T-cell (primary cell): ENCODE measurements at regions not wholly inside any gene's neighbourhood (a gene's known extent, or its start where the extent isn't known, plus 50 kb on each side); places are given as distances from the start of the nearest gene placed in this dataset.

Experiments used
- ATAC-seq, 4 experiments: fragments of 200-7000 bp in 3 of 4; fragments of 150-1000 bp in 1 of 4; cut with Tn5 transposase; replicated peaks in 1 of 4; 1 replicate in 3 of 4; 2 replicates in 1 of 4; pipeline ENCODE4 v1.10.0; 2021; ENCODE audit warnings: moderate library complexity in 3 of 4, mild to moderate bottlenecking in 2 of 4, moderate number of reproducible peaks in 1 of 4
- CTCF ChIA-PET, 2 donors: fragments of 300-600 bp; sonication (Branson Sonifier 250); formaldehyde crosslinking; loops; one replicate each; lab custom pipeline; 2022; ENCODE audit warnings: antibody characterized with exemption in 2 of 2; lab: Charles Lee
- POLR2A ChIA-PET, 2 donors: fragments of 300-600 bp; sonication (Branson Sonifier 250); formaldehyde crosslinking; loops; one replicate each; lab custom pipeline; 2022; ENCODE audit warnings: antibody characterized with exemption in 2 of 2; lab: Charles Lee
- DNase-seq, 35 experiments: peaks; one replicate each; pipeline versions ENCODE4 v3.0.0 to v3.0.0-alpha.2; 2013 to 2023
- H3K27ac ChIP-seq: one replicate; pipeline ENCODE4 v1.5.1; 2013; ENCODE audit warnings: low read length
- H3K27me3 ChIP-seq, 2 experiments: replicated peaks in 1 of 2; 1 replicate in 1 of 2; 2 replicates in 1 of 2; pipeline versions ENCODE4 v1.6.1 to v1.7.0; 2013; ENCODE audit warnings: low read length in 1 of 2, mixed read lengths in 1 of 2; ENCODE audit not compliant: control insufficient read depth in 2 of 2, insufficient read depth in 2 of 2; ENCODE audit errors: extremely low read depth in 1 of 2
- H3K36me3 ChIP-seq, 2 donors: 1 replicate in 1 of 2; 2 replicates in 1 of 2; pipeline versions ENCODE4 v1.6.1 to v1.7.0; 2013; ENCODE audit warnings: low read length in 1 of 2; ENCODE audit not compliant: control insufficient read depth in 2 of 2, insufficient read depth in 1 of 2; ENCODE audit errors: extremely low read depth in 1 of 2
- H3K4me1 ChIP-seq, 2 experiments: 1 replicate in 1 of 2; 2 replicates in 1 of 2; pipeline versions ENCODE4 v1.6.1 to v1.7.0; 2013; ENCODE audit warnings: low read length in 2 of 2, mixed read lengths in 1 of 2; ENCODE audit not compliant: insufficient read depth in 2 of 2, control insufficient read depth in 1 of 2; ENCODE audit errors: extremely low read depth in 1 of 2
- H3K4me3 ChIP-seq, 2 donors: 1 replicate in 1 of 2; 2 replicates in 1 of 2; pipeline versions ENCODE4 v1.5.1 to v1.7.0; 2013; ENCODE audit warnings: mild to moderate bottlenecking in 2 of 2, low read length in 1 of 2, moderate library complexity in 1 of 2; ENCODE audit not compliant: control insufficient read depth in 1 of 2; ENCODE audit errors: extremely low read depth in 1 of 2
- H3K9me3 ChIP-seq: 2 replicates; pipeline ENCODE4 v1.7.0; 2013
- H3K27ac Mint-ChIP-seq, 2 donors: one replicate each; pipeline ENCODE4 v1.8.0; 2020 to 2021; ENCODE audit warnings: mild to moderate bottlenecking in 2 of 2, mixed read lengths in 2 of 2
- H3K27me3 Mint-ChIP-seq, 2 donors: one replicate each; pipeline ENCODE4 v1.8.0; 2021 to 2022; ENCODE audit warnings: mixed read lengths in 2 of 2
- H3K36me3 Mint-ChIP-seq: one replicate; pipeline ENCODE4 v1.8.0; 2021; ENCODE audit warnings: mixed read lengths
- H3K4me1 Mint-ChIP-seq, 3 donors: one replicate each; pipeline ENCODE4 v1.8.0; 2020 to 2022; ENCODE audit warnings: mixed read lengths in 3 of 3, mild to moderate bottlenecking in 1 of 3
- H3K4me3 Mint-ChIP-seq, 3 donors: one replicate each; pipeline ENCODE4 v1.8.0; 2020 to 2022; ENCODE audit warnings: mild to moderate bottlenecking in 3 of 3, mixed read lengths in 3 of 3, moderate library complexity in 3 of 3
- H3K9me3 Mint-ChIP-seq, 3 donors: one replicate each; pipeline ENCODE4 v1.8.0; 2020 to 2022; ENCODE audit warnings: mixed read lengths in 3 of 3
- WGBS: methylation state at CpG from one replicate; pipeline ENCODE4 v1.1.5; 2013; ENCODE audit warnings: missing lambda C conversion rate; ENCODE audit not compliant: insufficient coverage; 5-methylcytosine and 5-hydroxymethylcytosine counted together

GRCh38 chr5:63831381-63831780, 130.9 kb downstream of the HTR1A start:
- no peaks in the 10 kb centered on the region for H3K27me3 ChIP-seq
- no peak overlapping the region for H3K27ac ChIP-seq
- no peaks in the 10 kb centered on the region for H3K4me1 Mint-ChIP-seq
- no peaks in the 10 kb centered on the region for H3K36me3 ChIP-seq
- no peak overlapping the region for H3K4me3 Mint-ChIP-seq
- no peaks in the 10 kb centered on the region for H3K4me1 ChIP-seq
- peaks cover 6 to 14% (median 6%) of the 10 kb centered on the region in 3 donors for H3K9me3 Mint-ChIP-seq
- no peaks in the 10 kb centered on the region for H3K36me3 Mint-ChIP-seq
- H3K27ac Mint-ChIP-seq = no peak overlapping the region
- POLR2A ChIA-PET = no interaction called here
- no peak overlapping the region for H3K4me3 ChIP-seq
- CTCF ChIA-PET = no interaction called here
- H3K9me3 ChIP-seq = no peaks in the 10 kb centered on the region
- ATAC-seq (no peak), DNase-seq (no peak)
- no peaks in the 10 kb centered on the region for H3K27me3 Mint-ChIP-seq

GRCh38 chr5:63825984-63826383, 136.3 kb downstream of the HTR1A start:
- no peaks in the 10 kb centered on the region for H3K9me3 ChIP-seq
- H3K9me3 Mint-ChIP-seq = peaks cover 6 to 17% (median 12%) of the 10 kb centered on the region in 3 donors
- no peaks in the 10 kb centered on the region for H3K4me1 ChIP-seq
- no peak for ATAC-seq
- H3K27me3 ChIP-seq = no peaks in the 10 kb centered on the region
- H3K4me1 Mint-ChIP-seq = no peaks in the 10 kb centered on the region
- ChIA-PET POLR2A (no interaction called here), CTCF (no interaction called here)
- no peaks in the 10 kb centered on the region for H3K36me3 Mint-ChIP-seq
- H3K27me3 Mint-ChIP-seq = no peaks in the 10 kb centered on the region
- H3K36me3 ChIP-seq = no peaks in the 10 kb centered on the region
- no CpG with 5 or more reads among the region's 1 CpG for WGBS
- no peak overlapping the region for H3K27ac Mint-ChIP-seq
- DNase-seq = no peak
- H3K4me3 Mint-ChIP-seq = no peak overlapping the region
- no peak overlapping the region for H3K4me3 ChIP-seq
- H3K27ac ChIP-seq = no peak overlapping the region

GRCh38 chr5:63823583-63823982, 138.7 kb downstream of the HTR1A start:
- no peaks in the 10 kb centered on the region for H3K4me1 ChIP-seq
- no peaks in the 10 kb centered on the region for H3K9me3 ChIP-seq
- 75% methylated on average over 1 of the region's 2 CpGs for WGBS
- no peaks in the 10 kb centered on the region for H3K36me3 ChIP-seq
- ATAC-seq = no peak
- Mint-ChIP-seq H3K27ac (no peak overlapping the region), H3K9me3 (peaks cover 6 to 9% (median 9%) of the 10 kb centered on the region in 3 donors), H3K36me3 (no peaks in the 10 kb centered on the region), H3K4me3 (no peak overlapping the region), H3K4me1 (no peaks in the 10 kb centered on the region), H3K27me3 (no peaks in the 10 kb centered on the region)
- no peak overlapping the region for H3K27ac ChIP-seq
- DNase-seq = no peak
- no peak overlapping the region for H3K4me3 ChIP-seq
- CTCF ChIA-PET = no interaction called here
- no peaks in the 10 kb centered on the region for H3K27me3 ChIP-seq
- POLR2A ChIA-PET = no interaction called here

- CTCF ChIA-PET = interaction anchor here in 1 of 2 donors (0.6 kb wide), 1 partner anchor 73 kb away, joined by 3 read pairs; no protein-coding TSS in a partner anchor
- H3K27me3 Mint-ChIP-seq = no peaks in the 10 kb centered on the region
Observed at GRCh38 chr5:63822614-63823013, 139.6 kb downstream of the HTR1A start.

GRCh38 chr5:63820577-63820976, 141.7 kb downstream of the HTR1A start:
- Mint-ChIP-seq H3K4me3 (no peak overlapping the region), H3K9me3 (peaks cover 7 to 18% (median 12%) of the 10 kb centered on the region in 3 donors), H3K4me1 (no peaks in the 10 kb centered on the region), H3K27me3 (no peaks in the 10 kb centered on the region), H3K36me3 (no peaks in the 10 kb centered on the region), H3K27ac (no peak overlapping the region)
- Histone ChIP-seq H3K4me1 (no peaks in the 10 kb centered on the region), H3K4me3 (no peak overlapping the region), H3K36me3 (no peaks in the 10 kb centered on the region), H3K27ac (no peak overlapping the region), H3K27me3 (no peaks in the 10 kb centered on the region), H3K9me3 (no peaks in the 10 kb centered on the region)
- ChIA-PET POLR2A (no interaction called here), CTCF (no interaction called here)
- 26% methylated on average over 3 of the region's 3 CpGs for WGBS
- DNase-seq (no peak), ATAC-seq (no peak)

More at GRCh38 chr5:63822614-63823013, 139.6 kb downstream of the HTR1A start:
- no peaks in the 10 kb centered on the region for H3K9me3 ChIP-seq
- ATAC-seq (no peak), DNase-seq (no peak)
- POLR2A ChIA-PET = no interaction called here
- Mint-ChIP-seq H3K27ac (no peak overlapping the region), H3K4me3 (no peak overlapping the region), H3K9me3 (peaks cover under 1 to 13% (median 9%) of the 10 kb centered on the region in 3 donors), H3K36me3 (no peaks in the 10 kb centered on the region), H3K4me1 (no peaks in the 10 kb centered on the region)
- no peaks in the 10 kb centered on the region for H3K27me3 ChIP-seq
- WGBS = no CpG with 5 or more reads among the region's 1 CpG
- H3K4me3 ChIP-seq = no peak overlapping the region
- H3K36me3 ChIP-seq = no peaks in the 10 kb centered on the region
- H3K4me1 ChIP-seq = no peaks in the 10 kb centered on the region
- no peak overlapping the region for H3K27ac ChIP-seq

GRCh38 chr5:63812693-63813092, 149.6 kb downstream of the HTR1A start:
- Histone ChIP-seq H3K4me3 (no peak overlapping the region), H3K27ac (no peak overlapping the region), H3K27me3 (no peaks in the 10 kb centered on the region), H3K4me1 (no peaks in the 10 kb centered on the region), H3K36me3 (no peaks in the 10 kb centered on the region), H3K9me3 (peaks cover 3% of the 10 kb centered on the region)
- 100% methylated on average over 1 of the region's 3 CpGs for WGBS
- ChIA-PET POLR2A (no interaction called here), CTCF (no interaction called here)
- H3K4me1 Mint-ChIP-seq = no peaks in the 10 kb centered on the region
- H3K27ac Mint-ChIP-seq = no peak overlapping the region
- peaks cover 17 to 29% (median 19%) of the 10 kb centered on the region in 3 donors for H3K9me3 Mint-ChIP-seq
- DNase-seq (no peak), ATAC-seq (no peak)
- no peak overlapping the region for H3K4me3 Mint-ChIP-seq
- no peaks in the 10 kb centered on the region for H3K27me3 Mint-ChIP-seq
- H3K36me3 Mint-ChIP-seq = no peaks in the 10 kb centered on the region

GRCh38 chr5:63811961-63812360, 150.3 kb downstream of the HTR1A start:
- DNase-seq = no peak
- Histone ChIP-seq H3K27ac (no peak overlapping the region), H3K27me3 (no peaks in the 10 kb centered on the region), H3K36me3 (no peaks in the 10 kb centered on the region), H3K4me3 (no peak overlapping the region), H3K9me3 (peaks cover 3% of the 10 kb centered on the region), H3K4me1 (no peaks in the 10 kb centered on the region)
- H3K4me1 Mint-ChIP-seq = no peaks in the 10 kb centered on the region
- H3K9me3 Mint-ChIP-seq = peaks cover 17 to 26% (median 19%) of the 10 kb centered on the region in 3 donors
- H3K27me3 Mint-ChIP-seq = no peaks in the 10 kb centered on the region
- H3K36me3 Mint-ChIP-seq = no peaks in the 10 kb centered on the region
- no peak overlapping the region for H3K4me3 Mint-ChIP-seq
- ChIA-PET CTCF (no interaction called here), POLR2A (no interaction called here)
- H3K27ac Mint-ChIP-seq = no peak overlapping the region
- ATAC-seq = no peak
- WGBS = no CpG with 5 or more reads among the region's 2 CpGs
